WTC11 (cell line): ENCODE measurements at regions not wholly inside any gene's neighbourhood (a gene's known extent, or its start where the extent isn't known, plus 50 kb on each side); places are given as distances from the start of the nearest gene placed in this dataset.

Experiments used
- ATF3 ChIP-seq: sonication (generic); formaldehyde crosslinking; conservative IDR thresholded peaks from 2 replicates; pipeline ENCODE4 v1.8.1; 2022; ENCODE audit warnings: mild to moderate bottlenecking, missing genetic modification reagents
- CREB1 ChIP-seq: sonication (generic); formaldehyde crosslinking; IDR thresholded peaks from 2 replicates; pipeline ENCODE4 v1.8.0; 2023; ENCODE audit warnings: mild to moderate bottlenecking, missing genetic modification reagents
- CTCF ChIP-seq: fragments of 200-600 bp; IDR thresholded peaks from 2 replicates; pipeline ENCODE4 v1.8.0; 2022; ENCODE audit warnings: antibody characterized with exemption
- HMGXB4 ChIP-seq: sonication (generic); formaldehyde crosslinking; IDR thresholded peaks from 2 replicates; pipeline ENCODE4 v1.8.1; 2023; ENCODE audit warnings: mild to moderate bottlenecking, moderate library complexity, missing genetic modification reagents
- IRF1 ChIP-seq: sonication (generic); formaldehyde crosslinking; IDR thresholded peaks from 2 replicates; pipeline ENCODE4 v1.8.0; 2023; ENCODE audit warnings: missing genetic modification reagents
- NFYB ChIP-seq: sonication (generic); formaldehyde crosslinking; conservative IDR thresholded peaks from 2 replicates; pipeline ENCODE4 v1.8.0; 2022; ENCODE audit warnings: low read depth, missing genetic modification reagents
- NR2C2 ChIP-seq: sonication (generic); formaldehyde crosslinking; IDR thresholded peaks from 2 replicates; pipeline ENCODE4 v1.8.0; 2022; ENCODE audit warnings: mild to moderate bottlenecking, missing genetic modification reagents
- RELA ChIP-seq: sonication (generic); formaldehyde crosslinking; IDR thresholded peaks from 2 replicates; pipeline ENCODE4 v1.8.1; 2022; ENCODE audit warnings: missing genetic modification reagents, mild to moderate bottlenecking, borderline replicate concordance
- TCF7 ChIP-seq: sonication (generic); formaldehyde crosslinking; IDR thresholded peaks from 2 replicates; pipeline ENCODE4 v1.8.0; 2022; ENCODE audit warnings: mild to moderate bottlenecking, low read depth, missing genetic modification reagents, moderate library complexity
- TP53 ChIP-seq: sonication (generic); formaldehyde crosslinking; IDR thresholded peaks from 2 replicates; pipeline ENCODE4 v1.8.1; 2023; ENCODE audit warnings: mild to moderate bottlenecking, missing genetic modification reagents
- ZBTB21 ChIP-seq: sonication (generic); formaldehyde crosslinking; IDR thresholded peaks from 2 replicates; pipeline ENCODE4 v1.8.1; 2023; ENCODE audit warnings: mild to moderate bottlenecking, missing genetic modification reagents, borderline replicate concordance

- no peak for TF ChIP-seq CTCF
- no peak for TF ChIP-seq NR2C2 (CRISPR knock-in tag)
- no peak for TF ChIP-seq TP53 (CRISPR knock-in tag)
- no peak for TF ChIP-seq ATF3 (CRISPR knock-in tag)
- no peak for TF ChIP-seq NFYB (CRISPR knock-in tag)
- TF ChIP-seq IRF1 (CRISPR knock-in tag) = no peak
- TF ChIP-seq TCF7 = no peak
- TF ChIP-seq HMGXB4 (CRISPR knock-in tag) = no peak
- no peak for TF ChIP-seq ZBTB21 (CRISPR knock-in tag)
- TF ChIP-seq CREB1 = no peak
- TF ChIP-seq RELA = no peak
Measured at GRCh38 chr13:105349082-105349723, 1186.3 kb downstream of the EFNB2 start.
